WTC11 (cell line): ENCODE measurements at regions not wholly inside any gene's neighbourhood (a gene's known extent, or its start where the extent isn't known, plus 50 kb on each side); places are given as distances from the start of the nearest gene placed in this dataset.

Experiments
- CTCF ChIP-seq: fragments of 200-600 bp; IDR thresholded peaks from 2 replicates; pipeline ENCODE4 v1.8.0; 2022; ENCODE audit warnings: antibody characterized with exemption
- FOXK1 ChIP-seq: sonication (generic); formaldehyde crosslinking; IDR thresholded peaks from 2 replicates; pipeline ENCODE4 v1.8.0; 2022; ENCODE audit warnings: mild to moderate bottlenecking, moderate library complexity, missing genetic modification reagents

DNA sequence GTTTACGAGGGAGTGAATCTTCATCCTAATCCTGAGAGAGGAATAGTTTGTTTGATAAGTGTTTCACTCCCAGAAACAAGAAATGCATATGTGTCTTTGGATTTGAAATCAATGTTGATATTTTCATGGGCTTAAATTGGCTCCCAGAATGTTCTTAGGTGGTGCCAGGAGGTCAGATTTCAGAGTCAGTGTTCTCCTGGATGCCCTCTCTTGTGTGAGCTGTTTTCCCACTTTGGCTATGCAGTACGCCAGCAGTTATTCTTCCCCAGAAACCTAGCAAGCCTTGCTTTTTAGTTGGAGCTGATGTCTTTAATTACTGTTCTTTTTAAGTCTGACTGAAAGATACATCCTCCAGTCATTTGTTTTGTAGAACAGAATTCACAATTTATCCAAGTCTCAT, 291.4 kb downstream of the DNAJB9 start:
- TF ChIP-seq FOXK1 (CRISPR knock-in tag), result no peak
- TF ChIP-seq CTCF, result no peak
